ENCODE measurements at regions not wholly inside any gene's neighbourhood (a gene's known extent, or its start where the extent isn't known, plus 50 kb on each side); places are given as distances from the start of the nearest gene placed in this dataset.

GRCh38 chr6:126148853-126149252, 162.5 kb downstream of the TRMT11 start:
- DNase-seq (ENCODE audit: low spot score) = no peak

- DNase-seq (ENCODE audit: low spot score) = no peak
These were observed 166.0 kb downstream of the TRMT11 start for GRCh38 chr6:126152372-126152745.

GRCh38 chr6:126153661-126154060, 167.3 kb downstream of the TRMT11 start:
- DNase-seq (ENCODE audit: low spot score) = no peak

GRCh38 chr6:126156973-126157372, 170.6 kb downstream of the TRMT11 start:
- no peak for DNase-seq (ENCODE audit: low spot score)

- no peak for DNase-seq (ENCODE audit: low spot score)
These were observed 172.2 kb upstream of the CENPW start for GRCh38 chr6:126167726-126168125.

- no peak for DNase-seq (ENCODE audit: low spot score)
These were observed 169.5 kb upstream of the CENPW start for GRCh38 chr6:126170433-126170832.

GRCh38 chr6:126170978-126171382, 168.9 kb upstream of the CENPW start:
- DNase-seq (ENCODE audit: low spot score) = peak; percentile 29

- DNase-seq (ENCODE audit: low spot score) = no peak
These were observed 167.8 kb upstream of the CENPW start for GRCh38 chr6:126172131-126172530.

GRCh38 chr6:126173265-126173664, 166.7 kb upstream of the CENPW start:
- no peak for DNase-seq (ENCODE audit: low spot score)

- DNase-seq (ENCODE audit: low spot score) = no peak
These were observed 165.2 kb upstream of the CENPW start for GRCh38 chr6:126174697-126175096.

- DNase-seq (ENCODE audit: low spot score) = no peak
These were observed 164.7 kb upstream of the CENPW start for GRCh38 chr6:126175251-126175650.

GRCh38 chr6:126176282-126176681, 163.6 kb upstream of the CENPW start:
- no peak for DNase-seq (ENCODE audit: low spot score)

- DNase-seq (ENCODE audit: low spot score) = no peak
These were observed 159.3 kb upstream of the CENPW start for GRCh38 chr6:126180585-126180984.

- no peak for DNase-seq (ENCODE audit: low spot score)
These were observed 158.7 kb upstream of the CENPW start for GRCh38 chr6:126181173-126181741.

- DNase-seq (ENCODE audit: low spot score) = no peak
These were observed 158.0 kb upstream of the CENPW start for GRCh38 chr6:126181890-126182289.

- DNase-seq (ENCODE audit: low spot score) = no peak
These were observed 157.1 kb upstream of the CENPW start for GRCh38 chr6:126182650-126183311.

GRCh38 chr6:126185774-126186173, 154.1 kb upstream of the CENPW start:
- DNase-seq (ENCODE audit: low spot score) = no peak

GRCh38 chr6:126188279-126188909, 151.5 kb upstream of the CENPW start:
- no peak for DNase-seq (ENCODE audit: low spot score)

GRCh38 chr6:126195625-126196236, 144.2 kb upstream of the CENPW start:
- no peak for DNase-seq (ENCODE audit: low spot score)

- DNase-seq (ENCODE audit: low spot score) = no peak
These were observed 141.3 kb upstream of the CENPW start for GRCh38 chr6:126198631-126199030.

GRCh38 chr6:126199466-126199865, 140.4 kb upstream of the CENPW start:
- DNase-seq (ENCODE audit: low spot score) = no peak

GRCh38 chr6:126202707-126203106, 137.2 kb upstream of the CENPW start:
- DNase-seq (ENCODE audit: low spot score) = no peak

- DNase-seq (ENCODE audit: low spot score) = no peak
These were observed 135.8 kb upstream of the CENPW start for GRCh38 chr6:126204126-126204525.
